Ishikawa (cell line): ENCODE measurements at regions not wholly inside any gene's neighbourhood (a gene's known extent, or its start where the extent isn't known, plus 50 kb on each side); places are given as distances from the start of the nearest gene placed in this dataset.

Source experiments
- CEBPB ChIP-seq: IDR thresholded peaks from 2 replicates; pipeline ENCODE4 v1.6.1; 2012
- CREB1 ChIP-seq: IDR thresholded peaks from 2 replicates; pipeline ENCODE4 v1.6.1; 2012; ENCODE audit warnings: low read depth
- EGR1 ChIP-seq: IDR thresholded peaks from 2 replicates; pipeline ENCODE4 v1.6.1; 2012
- EP300 ChIP-seq: IDR thresholded peaks from 2 replicates; pipeline ENCODE4 v1.6.1; 2012; ENCODE audit warnings: borderline replicate concordance
- FOXM1 ChIP-seq: IDR thresholded peaks from 2 replicates; pipeline ENCODE4 v1.6.1; 2012; ENCODE audit warnings: low read depth, borderline replicate concordance
- MAX ChIP-seq: IDR thresholded peaks from 2 replicates; pipeline ENCODE4 v1.6.1; 2012
- NFIC ChIP-seq: IDR thresholded peaks from 2 replicates; pipeline ENCODE4 v1.6.1; 2012
- RAD21 ChIP-seq: IDR thresholded peaks from 2 replicates; pipeline ENCODE4 v1.6.1; 2012; ENCODE audit warnings: low read depth
- TAF1 ChIP-seq: IDR thresholded peaks from 2 replicates; pipeline ENCODE4 v1.6.1; 2012; ENCODE audit warnings: low read depth, mild to moderate bottlenecking
- TCF12 ChIP-seq: IDR thresholded peaks from 2 replicates; pipeline ENCODE4 v1.6.1; 2012; ENCODE audit warnings: low read depth
- TEAD4 ChIP-seq: IDR thresholded peaks from 2 replicates; pipeline ENCODE4 v1.6.1; 2012
- USF1 ChIP-seq: IDR thresholded peaks from 2 replicates; pipeline ENCODE4 v1.6.1; 2012
- YY1 ChIP-seq: IDR thresholded peaks from 2 replicates; pipeline ENCODE4 v1.6.1; 2012; ENCODE audit warnings: low read depth
- ZBTB7A ChIP-seq: IDR thresholded peaks from 2 replicates; pipeline ENCODE4 v1.6.1; 2012; ENCODE audit warnings: low read depth
- TF ChIP-seq, protein P1 (sequence below): IDR thresholded peaks from 2 replicates; pipeline ENCODE4 v1.6.1; 2012; ENCODE audit warnings: low read depth, mild to moderate bottlenecking

GRCh38 chr15:53296603-53297002 is 462.9 kb downstream of the WDR72 start:
- TF ChIP-seq CEBPB (no peak), CREB1 (no peak)

DNA sequence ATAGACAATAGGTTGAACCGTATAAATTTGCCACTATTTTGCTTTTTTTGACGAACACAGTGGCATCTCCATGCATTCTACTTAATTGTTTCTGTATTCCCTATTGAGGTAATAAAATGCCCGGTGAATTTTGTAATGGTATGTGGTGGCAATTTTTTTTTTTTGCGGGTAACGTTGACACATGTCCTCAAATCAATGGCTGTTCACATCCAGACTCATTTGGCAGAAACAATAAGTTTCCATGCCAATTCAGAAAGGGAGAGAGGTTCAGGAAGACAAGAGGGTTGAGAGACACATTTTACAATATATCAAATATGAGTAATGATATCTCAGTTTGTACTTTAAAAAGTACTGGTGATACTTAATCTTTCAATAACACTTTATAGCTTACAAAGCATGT is 463.9 kb downstream of the WDR72 start:
- TF ChIP-seq FOXM1, result no peak
- TF ChIP-seq MAX, result no peak
- no peak for TF ChIP-seq TCF12
- no peak for TF ChIP-seq TEAD4
- no peak for TF ChIP-seq CEBPB
- no peak for TF ChIP-seq USF1
- TF ChIP-seq YY1, result no peak
- no peak for TF ChIP-seq EGR1
- no peak for TF ChIP-seq EP300
- no peak for TF ChIP-seq TAF1
- TF ChIP-seq, protein P1, sequence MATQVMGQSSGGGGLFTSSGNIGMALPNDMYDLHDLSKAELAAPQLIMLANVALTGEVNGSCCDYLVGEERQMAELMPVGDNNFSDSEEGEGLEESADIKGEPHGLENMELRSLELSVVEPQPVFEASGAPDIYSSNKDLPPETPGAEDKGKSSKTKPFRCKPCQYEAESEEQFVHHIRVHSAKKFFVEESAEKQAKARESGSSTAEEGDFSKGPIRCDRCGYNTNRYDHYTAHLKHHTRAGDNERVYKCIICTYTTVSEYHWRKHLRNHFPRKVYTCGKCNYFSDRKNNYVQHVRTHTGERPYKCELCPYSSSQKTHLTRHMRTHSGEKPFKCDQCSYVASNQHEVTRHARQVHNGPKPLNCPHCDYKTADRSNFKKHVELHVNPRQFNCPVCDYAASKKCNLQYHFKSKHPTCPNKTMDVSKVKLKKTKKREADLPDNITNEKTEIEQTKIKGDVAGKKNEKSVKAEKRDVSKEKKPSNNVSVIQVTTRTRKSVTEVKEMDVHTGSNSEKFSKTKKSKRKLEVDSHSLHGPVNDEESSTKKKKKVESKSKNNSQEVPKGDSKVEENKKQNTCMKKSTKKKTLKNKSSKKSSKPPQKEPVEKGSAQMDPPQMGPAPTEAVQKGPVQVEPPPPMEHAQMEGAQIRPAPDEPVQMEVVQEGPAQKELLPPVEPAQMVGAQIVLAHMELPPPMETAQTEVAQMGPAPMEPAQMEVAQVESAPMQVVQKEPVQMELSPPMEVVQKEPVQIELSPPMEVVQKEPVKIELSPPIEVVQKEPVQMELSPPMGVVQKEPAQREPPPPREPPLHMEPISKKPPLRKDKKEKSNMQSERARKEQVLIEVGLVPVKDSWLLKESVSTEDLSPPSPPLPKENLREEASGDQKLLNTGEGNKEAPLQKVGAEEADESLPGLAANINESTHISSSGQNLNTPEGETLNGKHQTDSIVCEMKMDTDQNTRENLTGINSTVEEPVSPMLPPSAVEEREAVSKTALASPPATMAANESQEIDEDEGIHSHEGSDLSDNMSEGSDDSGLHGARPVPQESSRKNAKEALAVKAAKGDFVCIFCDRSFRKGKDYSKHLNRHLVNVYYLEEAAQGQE, result no peak

DNA sequence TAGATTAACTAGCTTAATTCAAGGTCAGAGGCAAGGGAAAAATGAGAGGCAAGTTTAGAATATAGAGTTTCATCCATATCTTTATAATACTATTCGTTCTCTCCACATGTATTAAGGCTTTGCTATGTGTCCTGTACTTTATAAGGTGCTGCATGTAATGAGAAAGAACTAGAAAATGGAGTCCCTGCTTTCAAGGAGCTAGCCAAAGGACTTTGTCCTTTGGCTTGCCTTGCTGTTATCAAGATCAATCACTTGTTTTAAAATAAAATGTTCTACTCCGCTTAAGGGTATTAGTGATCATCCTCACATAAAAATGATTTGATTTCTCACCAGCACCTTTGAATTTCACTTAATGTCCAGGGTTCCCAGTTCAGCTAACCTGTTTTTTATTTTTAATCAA is 470.9 kb downstream of the WDR72 start:
- TF ChIP-seq RAD21 (no peak), EP300 (no peak), TCF12 (no peak), CEBPB (no peak), MAX (no peak), EGR1 (no peak)

DNA sequence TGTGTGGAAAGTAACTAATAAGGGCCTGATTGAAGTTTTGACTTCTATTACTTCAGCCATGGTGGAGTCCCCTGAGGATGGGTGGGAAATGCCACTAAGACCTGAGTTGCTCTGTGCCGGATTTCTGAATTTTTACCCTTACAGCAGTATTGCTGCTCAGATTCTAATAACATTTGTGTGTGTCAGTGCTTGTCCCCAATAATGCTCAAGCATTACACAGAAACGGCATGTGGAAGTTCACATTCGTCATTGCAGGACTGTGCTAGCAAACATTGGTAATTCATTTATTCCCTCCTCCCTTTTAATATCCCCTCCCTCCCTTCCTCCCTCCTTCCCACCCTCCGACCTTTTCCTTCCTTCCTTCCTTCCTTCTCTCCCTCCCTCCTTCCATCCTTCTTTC is 484.5 kb upstream of the ONECUT1 start:
- TF ChIP-seq TCF12 (no peak), TEAD4 (no peak)

DNA sequence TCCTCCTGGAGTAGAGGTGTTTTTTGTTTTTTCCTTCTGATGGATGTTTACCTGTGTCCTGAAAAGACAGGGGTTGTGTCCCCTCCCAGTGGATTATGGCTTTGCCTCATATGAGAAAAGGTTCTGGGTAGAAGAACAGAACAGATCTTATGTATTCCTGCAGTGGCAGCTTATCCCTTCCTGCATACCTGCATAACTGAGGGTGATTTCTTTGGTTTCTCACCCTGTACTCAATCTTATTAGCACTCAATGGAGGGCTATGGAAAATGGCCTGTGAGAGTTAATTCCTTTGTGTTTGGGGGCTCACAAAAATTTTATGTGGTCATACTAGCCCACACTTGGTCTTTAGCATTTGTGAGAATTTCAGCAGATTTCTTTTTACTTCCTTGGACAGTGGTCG is 482.0 kb upstream of the ONECUT1 start:
- TF ChIP-seq TEAD4 (no peak), NFIC (no peak)

DNA sequence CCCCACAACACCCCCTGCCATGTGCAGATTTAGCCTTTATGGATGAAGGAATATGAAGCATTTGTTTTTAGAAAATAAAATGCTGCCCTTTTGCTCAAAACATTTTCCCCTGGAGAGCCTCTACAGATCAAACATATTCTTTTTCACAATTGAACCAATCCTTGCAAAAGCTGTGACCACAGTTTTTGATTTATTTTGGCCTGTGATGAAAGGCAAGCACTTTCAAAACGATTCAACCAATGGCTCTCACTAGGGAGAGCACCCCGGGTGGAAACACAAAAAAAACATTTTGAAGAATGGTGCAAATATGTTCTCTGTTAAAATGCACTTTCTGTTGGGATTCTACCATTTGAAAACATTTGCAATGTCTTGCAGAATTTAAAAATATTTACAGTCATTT is 476.0 kb upstream of the ONECUT1 start:
- TF ChIP-seq CREB1 (no peak), EGR1 (no peak), EP300 (no peak), FOXM1 (no peak), USF1 (no peak), TCF12 (no peak), NFIC (no peak), ZBTB7A (no peak), RAD21 (no peak), MAX (no peak), TEAD4 (no peak)
- TF ChIP-seq, protein P1, result no peak

DNA sequence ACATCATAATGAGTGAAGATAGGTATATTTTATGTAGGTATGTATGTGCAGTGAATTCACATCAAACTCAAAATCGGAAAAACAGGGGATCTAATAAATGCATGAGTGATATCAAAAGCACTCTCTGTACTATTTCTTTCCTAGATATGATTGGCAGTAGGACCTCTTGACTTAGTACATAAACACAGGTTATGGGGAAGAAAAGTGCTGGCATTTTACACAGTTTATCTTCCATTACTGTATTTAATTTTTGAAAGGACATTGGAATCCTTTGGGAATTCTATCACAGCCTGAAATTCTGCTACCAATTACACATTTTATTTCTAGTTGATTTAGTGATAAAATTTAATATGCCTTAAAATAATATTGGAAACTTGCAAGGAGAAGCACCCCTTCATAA is 470.5 kb upstream of the ONECUT1 start:
- TF ChIP-seq TAF1 (no peak), USF1 (no peak), EP300 (no peak), CEBPB (no peak), CREB1 (no peak), TEAD4 (no peak), ZBTB7A (no peak), YY1 (no peak), MAX (no peak)
- TF ChIP-seq, protein P1, result no peak
